ENCODE measurements at regions not wholly inside any gene's neighbourhood (a gene's known extent, or its start where the extent isn't known, plus 50 kb on each side); places are given as distances from the start of the nearest gene placed in this dataset.
A peak's percentile ranks its signal among the peaks of the same experiment; 100 is the strongest.
"Not testable (repeated sequence)": the region's sequence is repeated elsewhere in the genome, so short reads cannot be mapped to it uniquely, and the experiment has no call there.

DNA sequence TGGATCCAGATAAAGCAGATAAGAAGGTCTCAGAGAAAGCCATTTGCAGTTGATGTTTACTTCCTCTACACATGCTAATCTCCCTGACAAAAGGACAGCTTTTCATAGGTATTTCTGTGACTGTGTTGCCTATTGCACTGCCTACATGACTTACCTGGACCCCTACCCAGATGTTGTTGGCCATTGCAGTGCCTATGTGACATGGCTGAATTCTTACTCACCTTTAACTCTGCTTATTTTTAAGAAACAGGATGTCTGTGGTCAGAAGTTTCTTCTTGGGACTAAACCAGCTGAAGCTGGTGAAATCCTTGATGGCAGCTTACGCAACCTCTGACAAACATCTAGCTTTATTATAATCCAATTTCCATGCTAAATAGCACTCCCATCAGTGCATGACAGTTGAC is 50.7 kb downstream of the PPIAL4D start:
- DNase-seq: peak; percentile 44

- not testable (repeated sequence) for DNase-seq
Measured at GRCh38 chr1:145189543-145190030, 52.4 kb downstream of the PPIAL4D start.

DNA sequence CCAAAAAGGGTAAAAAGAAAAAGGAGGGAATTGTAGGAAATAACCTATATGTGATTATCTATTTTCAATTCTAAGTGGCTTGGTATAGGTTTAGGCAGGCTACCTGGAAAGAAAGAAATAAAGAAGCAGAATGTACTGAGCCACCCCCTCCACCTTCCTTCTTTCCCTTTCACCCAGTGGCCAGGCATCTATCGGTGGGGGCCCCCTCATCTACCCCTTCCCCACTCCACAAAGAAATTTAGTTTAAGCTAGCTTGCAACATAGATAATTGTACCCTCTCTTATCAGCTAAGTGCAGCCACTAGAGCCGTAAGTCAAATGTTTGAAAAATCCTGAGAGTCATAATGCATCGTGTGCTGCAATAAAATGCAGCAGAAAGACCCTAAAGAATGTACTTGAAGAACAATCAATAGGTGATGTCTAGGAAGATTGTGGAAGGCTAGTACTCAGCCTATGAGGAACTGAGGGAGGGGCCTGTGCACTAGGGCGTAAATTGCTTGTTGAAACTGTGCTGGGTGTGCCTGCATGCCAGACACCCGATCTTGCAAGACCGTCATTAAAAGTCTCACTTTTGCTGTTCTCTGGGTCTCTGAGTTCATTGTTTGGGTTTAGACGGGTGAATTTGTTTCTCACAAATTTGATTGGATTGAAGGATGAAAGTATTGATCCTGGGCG is 53.0 kb downstream of the PPIAL4D start:
- peak; percentile 15 for DNase-seq

- peak; percentile 36 for DNase-seq
Measured at GRCh38 chr1:145182606-145183413, 59.2 kb downstream of the PPIAL4D start.

- peak; percentile 4 for DNase-seq
Measured at GRCh38 chr1:145176285-145176925, 65.6 kb downstream of the PPIAL4D start.

GRCh38 chr1:145174377-145174776 is 67.6 kb downstream of the PPIAL4D start:
- DNase-seq: not testable (repeated sequence)

DNA sequence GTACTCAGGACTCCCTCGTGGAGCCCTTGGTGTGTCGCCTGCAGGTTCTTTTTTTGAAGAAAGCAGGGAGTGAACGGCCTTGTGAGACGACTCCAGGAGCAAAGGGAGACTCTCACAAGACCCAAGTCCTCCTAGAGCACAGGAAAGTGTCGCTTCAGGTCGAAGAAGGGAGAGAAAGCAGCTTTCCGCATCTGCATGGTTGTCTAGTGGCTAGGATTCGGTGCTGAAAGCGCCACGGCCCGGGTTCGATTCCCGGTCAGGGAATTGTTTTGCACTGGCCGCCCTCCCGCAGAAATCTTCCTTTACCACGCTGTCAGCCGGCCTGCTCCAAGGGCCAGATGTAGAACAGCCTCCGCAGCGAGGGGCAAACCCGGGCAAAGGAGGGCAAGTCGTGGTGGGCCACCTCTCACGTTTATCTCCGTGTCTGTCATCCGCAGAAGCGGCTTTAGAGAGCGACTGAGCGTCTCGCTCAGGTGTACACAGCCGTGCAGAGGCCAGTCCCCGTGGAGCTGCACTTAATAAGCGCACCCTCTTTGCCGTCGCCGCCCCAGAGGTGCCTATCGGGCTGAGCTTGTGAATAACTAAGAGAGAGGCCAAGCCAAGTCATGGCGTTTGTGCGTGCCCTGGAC is 72.6 kb downstream of the FAM72D start:
- DNase-seq: not testable (repeated sequence)

DNA sequence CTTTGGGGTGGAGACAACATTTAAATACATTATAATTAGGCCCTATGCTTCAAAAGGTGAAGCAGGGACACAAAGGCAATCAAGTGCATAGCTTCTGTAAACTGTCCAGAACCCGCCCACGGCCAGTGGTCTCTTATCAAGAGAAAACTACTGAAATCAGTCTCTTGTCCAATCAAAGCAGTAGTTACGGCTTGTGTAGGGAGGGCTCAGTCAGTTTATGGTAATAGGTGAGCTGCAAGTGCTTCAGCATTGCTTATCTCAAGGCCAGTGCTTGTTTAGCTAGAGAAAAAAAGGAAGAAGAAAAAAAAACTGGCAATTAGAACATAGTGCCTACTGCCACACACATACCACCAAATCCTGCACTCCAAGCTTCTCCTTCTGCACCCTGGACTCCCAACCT is 68.6 kb downstream of the FAM72D start:
- not testable (repeated sequence) for DNase-seq

Data from CD4-positive, alpha-beta T cell treated with Interleukin-4 for 4 hours (primary cell).